Thyroid gland (tissue), 4 donors: ENCODE measurements at regions not wholly inside any gene's neighbourhood (a gene's known extent, or its start where the extent isn't known, plus 50 kb on each side); places are given as distances from the start of the nearest gene placed in this dataset.

ENCODE experiments used
- CTCF ChIP-seq, 6 experiments: fragments of 200-600 bp in 3 of 6; fragments of 450-650 bp in 3 of 6; sonication (generic) in 3 of 6; IDR thresholded peaks; one replicate each; pipeline ENCODE4 v1.5.1; 2016 to 2019; ENCODE audit warnings: antibody characterized with exemption in 6 of 6, mild to moderate bottlenecking in 2 of 6, inconsistent platforms in 1 of 6, moderate library complexity in 1 of 6
- POLR2A ChIP-seq, 2 donors: fragments of 450-650 bp; IDR thresholded peaks; one replicate each; pipeline ENCODE4 v1.6.1; 2017; ENCODE audit warnings: antibody characterized with exemption in 2 of 2, mild to moderate bottlenecking in 2 of 2, moderate library complexity in 1 of 2

- no peak for TF ChIP-seq POLR2A (IDR thresholded peaks at IDR 0.05)
- no peak for TF ChIP-seq CTCF (IDR thresholded peaks at IDR 0.05)
Measured at GRCh38 chr13:47539317-47539716, 461.8 kb downstream of the SUCLA2 start.
